Stomach (tissue), 4 donors: ENCODE measurements at regions not wholly inside any gene's neighbourhood (a gene's known extent, or its start where the extent isn't known, plus 50 kb on each side); places are given as distances from the start of the nearest gene placed in this dataset.

Experiments
- CTCF ChIP-seq, 7 experiments: fragments of 450-650 bp in 4 of 7; fragments of 200-600 bp in 3 of 7; sonication (generic) in 3 of 7; IDR thresholded peaks; one replicate each; pipeline ENCODE4 v1.5.1; 2016 to 2019; ENCODE audit warnings: antibody characterized with exemption in 7 of 7, control low read depth in 2 of 7, mild to moderate bottlenecking in 1 of 7
- EP300 ChIP-seq: sonication (generic); formaldehyde crosslinking; IDR thresholded peaks from one replicate; pipeline ENCODE4 v1.6.1; 2017; ENCODE audit warnings: antibody characterized with exemption
- POLR2AphosphoS5 ChIP-seq, 3 donors: sonication (generic); formaldehyde crosslinking; IDR thresholded peaks; one replicate each; pipeline ENCODE4 v1.6.1; 2016; ENCODE audit warnings: antibody characterized with exemption in 3 of 3

GRCh38 chr21:19684328-19684727 is 1280.7 kb upstream of the TMPRSS15 start:
- TF ChIP-seq CTCF (IDR thresholded peaks at IDR 0.05) (no peak), EP300 (no peak), POLR2AphosphoS5 (IDR thresholded peaks at IDR 0.05) (no peak)
